Fibroblast of skin of abdomen (primary cell): ENCODE measurements at regions not wholly inside any gene's neighbourhood (a gene's known extent, or its start where the extent isn't known, plus 50 kb on each side); places are given as distances from the start of the nearest gene placed in this dataset.

Experiments
- DNase-seq: peaks from one replicate; pipeline ENCODE4 v3.0.0-alpha.2; 2013

DNA sequence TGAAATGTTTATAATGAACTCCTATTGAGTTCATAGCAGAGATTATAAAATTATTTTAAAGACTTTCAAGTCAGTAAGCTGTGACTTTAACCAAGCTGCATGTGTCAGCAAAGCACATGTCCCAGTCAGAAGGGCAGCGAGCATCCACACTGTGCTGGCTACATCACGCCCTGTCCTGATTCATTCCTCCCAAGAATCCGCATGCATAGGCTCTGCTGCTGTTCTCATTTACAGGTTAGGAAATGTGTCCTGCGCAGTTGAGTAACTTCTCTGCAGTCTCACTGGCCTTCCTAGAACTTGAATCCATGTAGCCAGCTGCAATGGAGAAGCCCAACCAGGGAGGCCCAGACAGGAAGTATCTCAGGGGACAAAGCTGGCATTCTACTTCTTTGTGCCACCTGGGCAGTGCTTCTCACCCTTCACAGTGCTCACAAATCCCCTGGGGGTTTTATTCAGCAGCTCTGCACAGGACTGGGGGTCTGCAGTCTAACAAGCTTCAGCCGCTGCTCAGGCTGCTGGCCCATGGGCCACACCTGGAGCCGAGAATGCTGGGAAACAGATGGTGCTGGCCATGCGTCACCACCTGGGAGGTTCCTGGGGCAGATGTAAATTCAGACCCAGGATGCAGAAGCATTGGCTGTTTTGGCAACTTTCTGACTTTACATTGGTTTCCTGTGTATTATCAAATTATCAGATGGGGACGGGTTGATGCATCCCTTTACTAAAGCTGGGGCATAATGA, 192.8 kb upstream of the GDF10 start:
- DNase-seq: no peak

GRCh38 chr10:47109906-47110305, 190.1 kb upstream of the GDF10 start:
- no peak for DNase-seq

DNA sequence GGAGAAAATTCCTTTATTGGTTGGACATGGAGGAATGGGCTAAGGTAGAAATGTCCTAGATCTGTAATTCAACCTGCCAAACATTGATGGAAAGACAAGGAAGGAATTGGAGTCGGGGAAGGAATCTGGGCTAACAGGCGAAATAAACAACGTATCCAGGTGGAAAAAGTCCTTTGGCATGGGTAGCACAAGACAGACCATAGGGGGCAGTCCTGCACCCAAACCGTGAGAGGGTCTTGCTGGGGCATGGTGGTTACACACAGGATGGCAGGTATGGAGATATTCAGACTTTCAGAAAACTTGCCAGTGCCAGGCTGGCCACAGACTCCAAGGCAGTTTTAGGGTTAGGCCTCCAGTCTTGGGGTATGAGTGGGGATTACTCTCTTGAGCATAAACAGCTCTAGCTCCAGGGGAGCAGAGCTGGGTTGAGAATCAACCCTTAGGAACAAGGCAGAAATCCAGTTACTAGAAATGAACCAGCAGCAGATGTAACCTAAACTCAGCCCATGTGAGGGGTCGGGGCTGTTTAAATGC, 188.6 kb upstream of the GDF10 start:
- no peak for DNase-seq

- DNase-seq: no peak
Observed at GRCh38 chr10:47112612-47113011, 187.4 kb upstream of the GDF10 start.

DNA sequence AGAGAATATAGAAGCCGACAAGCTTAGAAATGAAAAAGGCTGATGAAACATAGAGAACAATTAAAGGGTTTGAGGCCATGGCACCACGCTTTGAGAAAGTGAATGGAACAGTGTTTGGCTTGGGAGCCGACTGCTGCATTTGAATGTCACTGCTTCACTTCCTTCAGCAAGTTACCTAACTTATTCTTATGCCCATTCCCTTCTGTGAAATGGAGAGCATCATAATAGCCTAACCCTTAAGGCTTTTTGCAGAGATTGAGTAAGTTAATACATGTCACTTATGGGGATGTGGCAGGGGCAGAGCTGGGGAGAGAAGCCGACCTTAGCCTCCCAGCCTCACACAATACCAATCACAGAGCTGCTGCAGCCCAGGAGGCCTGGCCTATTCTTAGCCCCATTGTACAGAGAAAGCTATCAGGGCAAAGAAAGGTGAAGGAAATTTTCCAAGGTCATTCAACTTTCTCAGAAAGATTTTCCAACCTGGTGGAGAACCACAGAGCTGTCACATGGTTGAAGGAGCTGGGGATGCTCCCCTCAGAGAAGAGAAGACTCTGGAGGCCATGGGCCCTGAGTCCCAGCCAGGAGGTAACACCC, 186.0 kb upstream of the GDF10 start:
- no peak for DNase-seq

- DNase-seq: no peak
Observed at GRCh38 chr10:47114680-47115186, 185.3 kb upstream of the GDF10 start.

DNA sequence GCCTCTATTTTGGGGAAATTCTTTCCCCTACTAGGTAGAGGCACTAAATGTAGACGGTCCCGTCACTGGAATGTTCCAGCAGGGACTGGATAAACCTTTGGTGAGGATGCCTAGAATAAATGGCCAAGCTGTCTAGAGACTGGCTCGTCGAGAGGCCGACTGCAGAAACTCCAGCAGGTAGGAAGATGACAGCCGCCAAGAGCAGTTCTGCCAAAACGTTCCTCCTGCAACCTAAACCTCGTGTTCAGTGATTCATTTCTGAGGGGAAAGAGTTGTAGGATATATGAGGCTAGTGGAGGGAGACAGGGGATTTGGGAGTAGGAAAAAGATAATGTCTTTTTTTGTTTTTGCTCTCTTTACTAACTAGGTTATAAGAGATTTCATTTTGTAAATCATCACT, 184.7 kb upstream of the GDF10 start:
- no peak for DNase-seq

DNA sequence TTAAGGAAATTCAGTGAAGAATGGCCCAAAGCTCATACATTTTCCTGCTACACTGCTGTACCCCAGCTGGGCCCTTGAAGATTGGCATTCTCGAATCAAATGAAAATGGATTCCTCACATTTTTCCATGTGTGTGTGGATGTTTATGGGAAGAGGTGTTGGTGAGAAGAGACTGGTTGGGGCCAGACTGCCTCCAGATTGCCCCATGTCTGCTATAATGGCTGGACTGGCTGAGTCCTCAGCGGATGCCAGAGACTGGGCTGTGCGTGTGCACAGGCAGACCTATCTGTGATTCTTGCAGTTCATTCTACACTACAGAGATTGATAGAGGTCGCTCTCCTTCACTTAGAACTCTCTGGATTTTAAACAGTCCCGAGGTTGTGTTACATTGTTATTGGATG, 183.6 kb upstream of the GDF10 start:
- peak; percentile 34 for DNase-seq

DNA sequence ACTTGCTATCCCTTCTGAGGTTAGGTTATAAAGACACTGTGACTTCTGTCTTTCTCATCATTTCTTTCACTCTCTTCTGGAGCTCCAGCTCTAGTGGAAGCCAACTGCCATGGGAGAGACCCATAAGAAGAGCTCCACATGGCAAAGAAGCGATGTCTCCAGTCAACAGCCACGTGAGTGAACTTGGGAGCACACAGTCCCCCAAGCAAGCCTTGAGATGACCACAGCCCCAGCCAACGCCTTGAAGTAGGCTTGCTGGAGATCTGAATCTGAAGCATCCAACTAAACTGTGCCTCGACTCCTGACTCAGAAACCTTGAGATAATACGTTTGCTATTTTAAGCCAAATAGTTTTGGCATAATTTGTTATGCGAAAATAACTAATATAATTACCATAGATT, 181.7 kb upstream of the GDF10 start:
- DNase-seq: no peak

DNA sequence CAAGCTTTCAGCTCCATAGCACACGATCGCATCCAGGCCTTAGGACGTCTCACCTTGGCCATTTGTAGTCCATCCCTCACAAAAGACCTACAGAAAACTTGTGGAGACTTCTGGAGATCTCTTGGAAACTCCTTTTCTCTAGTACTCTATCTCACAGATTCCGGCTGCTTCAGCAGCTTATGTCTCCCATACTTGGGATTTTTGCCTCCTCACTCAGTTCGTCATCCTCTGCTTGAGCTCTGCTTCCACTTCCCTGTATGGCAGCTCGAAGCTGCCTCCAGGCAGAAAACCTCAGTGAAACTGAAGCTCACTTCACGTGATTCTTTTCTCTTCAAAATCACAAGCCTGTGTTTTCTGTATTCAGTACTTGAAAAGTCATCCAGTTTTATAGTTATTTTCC, 178.7 kb upstream of the GDF10 start:
- no peak for DNase-seq

GRCh38 chr10:47123716-47124288, 176.2 kb upstream of the GDF10 start:
- no peak for DNase-seq

- DNase-seq: no peak
Observed at GRCh38 chr10:47127188-47127785, 172.7 kb upstream of the GDF10 start.

DNA sequence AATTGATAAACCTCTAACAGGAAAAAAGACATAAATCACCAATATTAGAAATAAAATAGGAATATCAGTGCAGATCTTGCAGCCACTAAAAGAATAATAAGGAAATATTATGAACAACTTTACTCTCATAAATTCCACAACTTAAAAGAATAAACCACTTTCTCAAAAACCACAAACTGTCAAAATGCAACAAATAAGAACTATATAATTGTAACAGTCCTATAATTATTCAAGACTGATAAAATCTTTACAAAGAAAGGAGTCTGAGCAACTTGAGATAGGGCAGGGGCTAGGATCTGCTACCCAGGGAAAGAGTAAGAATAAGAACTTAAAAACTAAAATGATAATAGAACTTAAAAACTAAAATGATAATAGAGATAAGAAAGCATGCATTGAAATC, 169.5 kb upstream of the GDF10 start:
- no peak for DNase-seq

- DNase-seq: no peak
Observed at GRCh38 chr10:47133871-47134570, 166.0 kb upstream of the GDF10 start.

DNA sequence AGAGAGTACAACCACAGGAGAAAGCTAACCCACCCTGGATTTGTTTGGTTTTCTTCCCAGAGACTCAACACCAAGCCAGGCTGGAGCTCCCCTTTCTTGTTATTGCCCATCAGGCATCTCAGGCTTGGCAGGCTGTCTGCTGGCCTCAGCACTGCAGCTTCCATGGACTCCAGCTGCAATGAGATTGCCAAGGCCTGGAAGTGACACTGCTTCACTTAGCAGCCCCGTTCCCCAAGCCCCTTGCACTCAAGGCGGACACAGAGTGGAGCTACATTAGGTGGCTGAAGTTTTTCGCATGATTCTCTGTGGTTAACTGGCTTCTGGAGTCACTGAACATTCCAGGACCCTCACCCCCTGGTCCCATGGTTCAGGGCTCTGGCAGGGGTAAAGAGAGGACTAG, 163.1 kb upstream of the GDF10 start:
- no peak for DNase-seq

DNA sequence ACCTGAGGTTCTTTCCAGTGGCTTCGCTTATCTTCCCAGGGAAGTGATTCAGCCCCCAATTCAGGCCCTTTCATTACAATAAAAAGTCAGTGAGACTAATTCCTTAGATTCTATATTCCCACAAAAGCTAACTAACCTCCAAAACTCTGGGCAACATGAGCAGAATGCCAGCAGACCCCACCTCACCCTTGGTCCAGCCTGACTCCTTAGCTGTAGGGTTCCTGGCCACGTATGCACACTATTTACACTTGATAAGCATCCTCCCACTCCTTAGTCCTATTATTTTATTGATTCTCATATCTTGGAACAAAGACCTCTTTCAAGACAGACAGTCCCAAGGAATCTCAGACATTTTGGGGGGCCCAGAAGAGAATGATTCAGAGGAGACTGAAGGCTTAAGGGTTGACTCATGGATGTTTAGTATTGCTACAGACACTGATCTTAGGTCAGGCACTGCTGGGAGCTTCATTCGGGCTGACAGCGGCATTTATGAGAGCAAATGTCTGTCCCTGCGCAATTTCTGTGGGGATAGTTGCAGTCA, 162.6 kb upstream of the GDF10 start:
- peak; percentile 94 for DNase-seq

DNA sequence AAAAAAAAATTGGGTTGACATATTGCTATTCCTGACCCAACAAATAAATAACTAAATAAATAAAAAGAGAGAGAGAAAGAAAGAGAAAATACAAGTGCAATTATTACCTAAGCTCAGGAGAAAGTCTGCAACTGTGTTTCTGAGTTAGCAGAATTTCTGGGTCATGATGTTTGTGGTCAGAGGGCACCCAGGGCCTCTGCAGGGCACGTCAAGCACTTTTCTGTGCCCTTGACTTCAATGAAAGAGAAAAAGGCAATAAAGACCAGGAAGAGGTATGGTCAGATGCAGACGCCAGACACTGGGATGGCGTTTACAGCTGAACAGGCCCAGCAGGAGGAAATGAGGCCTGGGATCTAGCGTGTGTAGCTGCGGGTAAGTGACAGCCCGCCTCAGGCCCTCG, 160.9 kb upstream of the GDF10 start:
- no peak for DNase-seq

DNA sequence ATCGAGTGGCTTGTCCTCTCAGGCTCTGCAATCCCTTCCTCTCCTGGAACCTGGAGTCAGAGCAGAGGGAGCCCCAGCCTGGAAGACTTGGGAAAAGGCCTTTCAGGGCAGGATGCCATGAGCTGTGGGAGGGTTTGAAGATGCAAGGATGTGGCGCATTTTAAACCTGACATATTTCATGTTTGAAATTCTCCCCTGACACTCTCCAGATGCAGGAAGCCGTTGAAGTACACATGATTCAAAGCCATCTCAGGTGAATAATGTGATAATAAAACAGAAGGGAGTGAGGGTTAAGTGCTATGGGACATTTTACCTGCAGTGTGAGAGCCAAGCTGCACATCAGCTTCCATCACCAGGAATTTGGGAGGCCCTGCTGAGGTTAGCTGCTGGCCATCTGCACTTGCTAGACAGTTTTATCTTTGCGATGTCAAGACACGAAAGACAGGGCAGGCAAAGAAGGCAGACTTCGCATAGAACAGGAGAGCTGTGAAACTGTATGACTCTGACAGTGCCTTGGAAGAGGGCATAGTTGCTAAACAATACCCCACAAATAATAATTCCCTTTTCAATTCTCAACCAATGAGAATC, 159.1 kb upstream of the GDF10 start:
- DNase-seq: no peak

DNA sequence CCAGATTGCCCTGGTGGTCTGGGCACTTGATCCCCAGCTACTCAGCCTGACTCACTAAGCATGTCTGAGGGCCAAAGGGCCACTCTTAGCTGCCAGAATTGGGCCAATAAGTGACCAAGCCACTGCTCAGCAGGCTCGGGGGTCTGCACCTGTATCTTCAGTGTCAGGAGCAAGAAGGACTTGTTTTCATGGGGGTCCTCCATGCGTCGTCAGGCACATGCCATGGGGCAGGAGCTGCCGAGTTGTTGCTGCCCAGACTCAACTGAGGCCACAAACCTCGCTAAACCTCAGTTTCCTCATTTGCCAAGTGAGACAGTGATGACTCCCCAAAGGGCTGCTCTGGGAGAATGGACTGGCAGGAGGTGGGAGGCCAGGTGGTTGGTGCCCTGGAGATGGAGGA, 158.6 kb upstream of the GDF10 start:
- no peak for DNase-seq

GRCh38 chr10:47143072-47143471, 156.9 kb upstream of the GDF10 start:
- no peak for DNase-seq

DNA sequence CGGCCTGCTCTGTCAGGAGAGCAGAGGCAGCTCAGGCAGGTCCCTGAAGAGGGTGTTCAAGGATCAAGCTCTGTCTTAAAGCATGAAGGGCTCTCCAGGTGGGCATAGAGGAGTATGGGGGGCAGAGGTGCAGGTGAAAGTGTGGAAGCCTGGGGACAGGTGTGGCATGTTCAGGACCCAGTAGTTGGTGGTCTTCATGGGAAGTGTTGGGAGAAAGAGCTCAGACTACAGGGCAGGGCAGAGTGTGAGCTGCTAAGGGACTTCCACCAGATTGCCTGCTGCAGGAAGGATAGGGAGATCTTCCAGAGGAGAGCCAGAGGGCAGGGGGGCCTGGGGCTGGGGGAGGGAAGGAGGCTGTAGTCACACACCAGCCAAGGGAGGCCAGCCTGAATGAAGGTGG, 156.5 kb upstream of the GDF10 start:
- DNase-seq: no peak

DNA sequence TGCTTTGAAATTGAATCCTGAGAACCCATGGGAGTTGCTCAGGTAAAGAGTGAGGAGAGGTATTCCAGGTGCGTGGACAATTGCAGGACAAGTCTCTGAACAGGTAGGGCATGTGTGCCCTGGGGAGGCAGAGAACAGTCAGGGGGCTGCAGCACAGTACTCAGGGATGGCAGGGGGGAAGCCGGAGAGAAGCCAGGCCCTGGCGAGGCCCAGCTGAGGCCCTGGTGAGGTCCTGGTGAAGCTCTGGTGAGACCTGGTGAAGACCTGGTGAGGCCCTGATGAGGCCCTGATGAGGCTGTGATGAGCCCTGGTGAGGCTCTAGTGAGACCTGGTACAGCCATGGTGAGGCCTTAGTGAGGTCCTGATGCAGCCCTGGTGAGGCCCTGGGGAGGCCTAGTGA, 155.5 kb upstream of the GDF10 start:
- DNase-seq: no peak
